H1 (cell line): ENCODE measurements at regions not wholly inside any gene's neighbourhood (a gene's known extent, or its start where the extent isn't known, plus 50 kb on each side); places are given as distances from the start of the nearest gene placed in this dataset.

Source experiments
- CTCF ChIA-PET: fragments of 300-600 bp; sonication (Branson Sonifier 250); formaldehyde crosslinking; loops from one replicate; lab custom pipeline; 2021; ENCODE audit not compliant: partially characterized antibody; lab: Charles Lee
- POLR2A ChIA-PET: fragments of 300-600 bp; sonication (Branson Sonifier 250); formaldehyde crosslinking; loops from one replicate; lab custom pipeline; 2021; ENCODE audit warnings: inconsistent platforms; ENCODE audit not compliant: partially characterized antibody; lab: Charles Lee
- DNase-seq, 2 experiments: peaks; one replicate each; pipeline versions ENCODE4 v3.0.0 to v3.0.0-alpha.2; 2010 to 2022; ENCODE audit warnings: low spot score in 2 of 2, low read depth in 1 of 2, mixed read lengths in 1 of 2
- FAIRE-seq: peaks from 2 replicates; lab custom pipeline; 2011; peaks lifted over from hg19 to GRCh38; lab: Jason Lieb, UNC
- H2AFZ ChIP-seq: 2 replicates; pipeline ENCODE4 v1.8.1; 2012; ENCODE audit warnings: low read length, inconsistent platforms
- H2AK5ac ChIP-seq: 2 replicates; pipeline ENCODE4 v1.6.1; 2013; ENCODE audit warnings: low read depth, low read length
- H2BK120ac ChIP-seq: replicated peaks from 2 replicates; pipeline ENCODE3; 2013; ENCODE audit warnings: low read depth, low read length, inconsistent platforms
- H2BK12ac ChIP-seq: 2 replicates; pipeline ENCODE4 v1.6.1; 2013; ENCODE audit warnings: low read depth, low read length
- H2BK15ac ChIP-seq: 2 replicates; pipeline ENCODE4 v1.6.1; 2013; ENCODE audit warnings: low read length
- H2BK20ac ChIP-seq: 2 replicates; pipeline ENCODE4 v1.6.1; 2013; ENCODE audit warnings: low read length
- H2BK5ac ChIP-seq: 2 replicates; pipeline ENCODE4 v1.6.1; 2013; ENCODE audit warnings: low read depth, low read length
- H3K14ac ChIP-seq: 2 replicates; pipeline ENCODE4 v1.6.1; 2013; ENCODE audit warnings: inconsistent platforms; ENCODE audit not compliant: insufficient read length
- H3K18ac ChIP-seq: 2 replicates; pipeline ENCODE4 v1.6.1; 2013; ENCODE audit warnings: low read length; ENCODE audit errors: extremely low read depth
- H3K23ac ChIP-seq: 2 replicates; pipeline ENCODE4 v1.6.1; 2013; ENCODE audit warnings: inconsistent platforms; ENCODE audit not compliant: insufficient read length
- H3K23me2 ChIP-seq: 2 replicates; pipeline ENCODE4 v1.6.1; 2013; ENCODE audit warnings: low read depth, low read length
- H3K27ac ChIP-seq: 2 replicates; pipeline ENCODE4 v1.6.1; 2011; ENCODE audit warnings: low read depth, low read length, inconsistent platforms
- H3K27me3 ChIP-seq, 4 experiments: replicated peaks in 1 of 4; 1 replicate in 1 of 4; 2 replicates in 3 of 4; pipeline versions ENCODE4 v1.6.1 to v1.8.1; 2011 to 2013; ENCODE audit warnings: low read length in 3 of 4, mild to moderate bottlenecking in 3 of 4, inconsistent platforms in 2 of 4, mixed read lengths in 2 of 4, moderate library complexity in 1 of 4; ENCODE audit not compliant: control insufficient read depth in 3 of 4, insufficient read depth in 3 of 4; ENCODE audit errors: extremely low read depth in 1 of 4
- H3K36me3 ChIP-seq, 4 experiments: 2 replicates each; pipeline versions ENCODE4 v1.6.1 to v1.8.1; 2011 to 2013; ENCODE audit warnings: mild to moderate bottlenecking in 4 of 4, low read length in 3 of 4, moderate library complexity in 2 of 4, control low read depth in 1 of 4, inconsistent platforms in 1 of 4; ENCODE audit not compliant: insufficient read depth in 4 of 4, control insufficient read depth in 2 of 4
- H3K4ac ChIP-seq: replicated peaks from 2 replicates; pipeline ENCODE3; 2013; ENCODE audit warnings: low read length, low read depth, mixed read lengths, inconsistent platforms; ENCODE audit not compliant: insufficient read length
- H3K4me1 ChIP-seq, 4 experiments: replicated peaks in 1 of 4; 1 replicate in 1 of 4; 2 replicates in 3 of 4; pipeline versions ENCODE4 v1.6.1 to v1.8.1; 2011 to 2013; ENCODE audit warnings: low read length in 3 of 4, inconsistent platforms in 2 of 4, mixed read lengths in 1 of 4; ENCODE audit not compliant: insufficient read depth in 4 of 4, control insufficient read depth in 3 of 4
- H3K4me2 ChIP-seq, 2 experiments: 2 replicates each; pipeline versions ENCODE4 v1.6.1 to v1.8.1; 2011 to 2013; ENCODE audit warnings: low read depth in 2 of 2, low read length in 2 of 2, control low read depth in 1 of 2, inconsistent platforms in 1 of 2, mild to moderate bottlenecking in 1 of 2; ENCODE audit not compliant: insufficient read depth in 1 of 2
- H3K4me3 ChIP-seq, 4 experiments: fragments of 200-600, 300-600 bp in 1 of 4; sonication (generic), shearing (Covaris generic), sonication (Bioruptor Twin) in 1 of 4; 2 replicates each; pipeline versions ENCODE4 v1.5.1 to v1.8.1; 2011 to 2016; ENCODE audit warnings: low read length in 4 of 4, low read depth in 3 of 4, control low read depth in 2 of 4, inconsistent platforms in 2 of 4, mild to moderate bottlenecking in 2 of 4, mixed read lengths in 1 of 4, moderate library complexity in 1 of 4; ENCODE audit not compliant: insufficient read depth in 2 of 4; ENCODE audit errors: extremely low read depth in 1 of 4
- H3K56ac ChIP-seq: replicated peaks from 2 replicates; pipeline ENCODE3; 2013; ENCODE audit warnings: low read depth, mild to moderate bottlenecking, mixed read lengths, low read length, inconsistent platforms; ENCODE audit not compliant: insufficient read length
- H3K79me1 ChIP-seq: 2 replicates; pipeline ENCODE4 v1.6.1; 2013; ENCODE audit warnings: low read depth, low read length, control low read depth
- H3K79me2 ChIP-seq, 2 experiments: 2 replicates each; pipeline versions ENCODE4 v1.6.1 to v1.8.1; 2012 to 2013; ENCODE audit warnings: low read length in 2 of 2, mild to moderate bottlenecking in 2 of 2, inconsistent platforms in 1 of 2; ENCODE audit not compliant: insufficient read depth in 2 of 2, control insufficient read depth in 1 of 2
- H3K9ac ChIP-seq, 4 experiments: replicated peaks in 1 of 4; 1 replicate in 1 of 4; 2 replicates in 3 of 4; pipeline versions ENCODE4 v1.6.1 to v1.8.1; 2011 to 2013; ENCODE audit warnings: low read depth in 3 of 4, low read length in 3 of 4, control low read depth in 2 of 4, mild to moderate bottlenecking in 2 of 4, moderate library complexity in 2 of 4, inconsistent platforms in 1 of 4; ENCODE audit errors: extremely low read depth in 1 of 4
- H3K9me3 ChIP-seq, 2 experiments: 2 replicates each; pipeline versions ENCODE4 v1.6.1 to v1.8.1; 2012 to 2013; ENCODE audit warnings: mild to moderate bottlenecking in 2 of 2, moderate library complexity in 2 of 2, control low read depth in 1 of 2, inconsistent platforms in 1 of 2, low read depth in 1 of 2, low read length in 1 of 2, mixed read lengths in 1 of 2; ENCODE audit not compliant: insufficient read depth in 2 of 2
- H4K20me1 ChIP-seq, 2 experiments: replicated peaks in 1 of 2; 2 replicates each; pipeline versions ENCODE3 to v1.8.1; 2011 to 2013; ENCODE audit warnings: inconsistent platforms in 2 of 2, low read length in 2 of 2, mild to moderate bottlenecking in 1 of 2; ENCODE audit not compliant: insufficient read depth in 2 of 2, control insufficient read depth in 1 of 2
- H4K5ac ChIP-seq: 2 replicates; pipeline ENCODE4 v1.6.1; 2013; ENCODE audit warnings: low read length, low read depth, mixed read lengths, inconsistent platforms; ENCODE audit not compliant: insufficient read length
- H4K8ac ChIP-seq: 2 replicates; pipeline ENCODE4 v1.8.0; 2013; ENCODE audit warnings: mild to moderate bottlenecking, moderate library complexity, low read length, inconsistent platforms; ENCODE audit not compliant: insufficient read depth; ENCODE audit errors: extremely low read depth
- H4K91ac ChIP-seq: replicated peaks from 2 replicates; pipeline ENCODE3; 2013; ENCODE audit warnings: low read length, mixed read lengths, inconsistent platforms; ENCODE audit not compliant: insufficient read length
- ASH2L ChIP-seq: fragments of 200-600, 300-600 bp; sonication (generic); IDR thresholded peaks from one replicate; pipeline ENCODE4 v1.7.1; 2017; ENCODE audit warnings: low read length
- ATF2 ChIP-seq: IDR thresholded peaks from 2 replicates; pipeline ENCODE4 v1.6.1; 2012; ENCODE audit warnings: low read length, inconsistent platforms
- CBX5 ChIP-seq: fragments of 300-800, 300-1000 bp; sonication (generic); IDR thresholded peaks from 2 replicates; pipeline ENCODE4 v1.7.1; 2016; ENCODE audit warnings: antibody characterized with exemption, low read length, low read depth
- EP300 ChIP-seq, 2 experiments: IDR thresholded peaks; 1 replicate in 1 of 2; 2 replicates in 1 of 2; pipeline ENCODE4 v1.6.1; 2011 to 2012; ENCODE audit warnings: low read depth in 2 of 2, low read length in 2 of 2, mild to moderate bottlenecking in 2 of 2, borderline replicate concordance in 1 of 2, inconsistent platforms in 1 of 2, moderate library complexity in 1 of 2
- KDM4A ChIP-seq: IDR thresholded peaks from one replicate; pipeline ENCODE4 v1.7.1; 2012; ENCODE audit warnings: low read depth, mild to moderate bottlenecking, moderate library complexity, low read length, inconsistent platforms; ENCODE audit not compliant: severe bottlenecking
- PHF8 ChIP-seq: fragments of 200-600 bp; sonication (generic); conservative IDR thresholded peaks from 2 replicates; pipeline ENCODE4 v1.7.1; 2012; ENCODE audit warnings: low read depth, mild to moderate bottlenecking, inconsistent platforms, low read length, moderate library complexity
- RAD21 ChIP-seq, 2 experiments: IDR thresholded peaks in 1 of 2; conservative IDR thresholded peaks in 1 of 2; 2 replicates each; pipeline ENCODE4 v1.6.1; 2011; ENCODE audit warnings: low read depth in 2 of 2, low read length in 2 of 2, improper control_type of control experiment in 1 of 2, inconsistent platforms in 1 of 2, mild to moderate bottlenecking in 1 of 2, moderate library complexity in 1 of 2
- SAP30 ChIP-seq: fragments of 300-600 bp; sonication (generic); IDR thresholded peaks from 2 replicates; pipeline ENCODE4 v1.7.1; 2012; ENCODE audit warnings: low read length, moderate library complexity, mild to moderate bottlenecking, inconsistent platforms; ENCODE audit not compliant: insufficient read depth, insufficient replicate concordance
- SP4 ChIP-seq: IDR thresholded peaks from 2 replicates; pipeline ENCODE4 v1.6.1; 2012; ENCODE audit warnings: low read length, inconsistent platforms
- TAF7 ChIP-seq: optimal IDR thresholded peaks from 2 replicates; pipeline ENCODE3; 2011; ENCODE audit warnings: low read depth, mild to moderate bottlenecking, inconsistent platforms, low read length, moderate library complexity, borderline replicate concordance
- ZNF274 ChIP-seq: IDR thresholded peaks from 2 replicates; pipeline ENCODE4 v1.7.0; 2012; ENCODE audit warnings: low read length, borderline replicate concordance; ENCODE audit errors: extremely low read depth
- WGBS, 2 experiments: shearing (Covaris generic) in 1 of 2; methylation state at CpG; one replicate each; pipeline versions ENCODE4 v1.1.6 to v1.1.7; 2013 to 2015; ENCODE audit warnings: low lambda C conversion rate in 2 of 2, mixed read lengths in 2 of 2, inconsistent platforms in 1 of 2, low coverage in 1 of 2, missing lambda C conversion rate in 1 of 2; ENCODE audit not compliant: insufficient replicate concordance in 2 of 2, insufficient coverage in 1 of 2, insufficient read length in 1 of 2; ENCODE audit errors: extremely low coverage in 1 of 2, missing lambda C conversion rate in 1 of 2; 5-methylcytosine and 5-hydroxymethylcytosine counted together

GRCh38 chr10:110373059-110373458 is 68.3 kb upstream of the SMNDC1 start:
- Histone ChIP-seq H3K4ac (no peak overlapping the region), H2AK5ac (no peak overlapping the region), H3K23ac (no peak overlapping the region), H3K79me1 (no peaks in the 10 kb centered on the region), H4K8ac (no peak overlapping the region), H3K27ac (no peak overlapping the region), H2BK5ac (no peak overlapping the region), H4K5ac (no peak overlapping the region), H2BK120ac (no peak overlapping the region), H2BK20ac (no peak overlapping the region), H3K27me3 (no peaks in the 10 kb centered on the region), H2BK15ac (no peak overlapping the region), H3K14ac (no peak overlapping the region), H2BK12ac (0 out of 2 replicates have a peak overlapping the region, but pooled peaks have one; percentile 10), H3K36me3 (no peaks in the 10 kb centered on the region), H3K4me1 (peaks cover 0 to 3% (median 2%) of the 10 kb centered on the region in 4 experiments; a peak in 3 of 7 replicates), H3K18ac (no peak overlapping the region), H3K79me2 (no peaks in the 10 kb centered on the region), H3K23me2 (no peaks in the 10 kb centered on the region), H3K9me3 (no peaks in the 10 kb centered on the region), H3K4me3 (no peak overlapping the region), H2AFZ (no peak overlapping the region), H3K56ac (no peak overlapping the region), H3K9ac (no peak overlapping the region), H4K91ac (no peak overlapping the region), H4K20me1 (no peaks in the 10 kb centered on the region), H3K4me2 (no peak overlapping the region)
- TF ChIP-seq ZNF274 (no peak), KDM4A (no peak), SAP30 (no peak), SP4 (no peak), TAF7 (no peak), ATF2 (no peak), CBX5 (no peak), PHF8 (no peak), EP300 (IDR thresholded peaks at IDR 0.05; ENCODE audit: borderline replicate concordance in 1 of 2, low read depth in 2 of 2, low read length in 2 of 2) (no peak), ASH2L (no peak), RAD21 (IDR thresholded peaks at IDR 0.05 in 1 of 2, conservative IDR thresholded peaks at IDR 0.05 in 1 of 2; ENCODE audit: low read depth in 2 of 2, low read length in 2 of 2) (no peak)
- DNase-seq (no peak), FAIRE-seq (no peak)
- ChIA-PET CTCF (interaction anchor here (1.1 to 2.1 kb wide), 7 partner anchors 10 to 178 kb away, joined by 3 to 16 read pairs (median 4); no protein-coding TSS in a partner anchor), POLR2A (interaction anchor here (0.8 kb wide), 1 partner anchor 11 kb away, joined by 3 read pairs; no protein-coding TSS in a partner anchor)
- 75% methylated on average over 4 of the region's 6 CpGs; no CpG with 5 or more reads in 1 of the 2 experiments for WGBS, 2 experiments
